22Rv1 (cell line): ENCODE measurements at regions not wholly inside any gene's neighbourhood (a gene's known extent, or its start where the extent isn't known, plus 50 kb on each side); places are given as distances from the start of the nearest gene placed in this dataset.

Experiments used
- CTCF ChIP-seq: fragments of 450-650 bp; IDR thresholded peaks from 2 replicates; pipeline ENCODE4 v1.5.1; 2017; ENCODE audit warnings: mild to moderate bottlenecking
- ZFX ChIP-seq: fragments of 450-650 bp; IDR thresholded peaks from 2 replicates; pipeline ENCODE4 v1.6.1; 2017; ENCODE audit warnings: antibody characterized with exemption, borderline replicate concordance

- TF ChIP-seq CTCF (no peak), ZFX (no peak)
These were observed 130.4 kb upstream of the SORCS3 start for GRCh38 chr10:104510644-104511043.
